ENCODE measurements at regions not wholly inside any gene's neighbourhood (a gene's known extent, or its start where the extent isn't known, plus 50 kb on each side); places are given as distances from the start of the nearest gene placed in this dataset.

- TF ChIP-seq ZBTB4 (CRISPR knock-in tag; IDR thresholded peaks at IDR 0.05; ENCODE audit: borderline replicate concordance), result no peak
- no peak for TF ChIP-seq ZFYVE20 (CRISPR knock-in tag; IDR thresholded peaks at IDR 0.05; ENCODE audit: borderline replicate concordance, low read depth)
- no peak for TF ChIP-seq KDM5B (CRISPR knock-in tag; IDR thresholded peaks at IDR 0.05; ENCODE audit: borderline replicate concordance)
These were observed 75.8 kb upstream of the CCDC91 start (continued) for GRCh38 chr12:28114488-28114887.

GRCh38 chr12:28121433-28121832, 68.8 kb upstream of the CCDC91 start:
- no peak for FAIRE-seq
- DNase-seq (ENCODE audit: low spot score), result no peak
- H3K27ac ChIP-seq (ENCODE audit: extremely low read length, insufficient read depth, low read length), result no peak overlapping the region
- no peaks in the 10 kb centered on the region for H3K9me3 ChIP-seq (ENCODE audit: low read length)
- WGBS (ENCODE audit: low lambda C conversion rate), result 3% methylated on average over 1 of the region's 1 CpG
- intact Hi-C loops (cut with micrococcal nuclease; ENCODE audit: unreplicated experiment) (no loop called here), in situ Hi-C loops (cut with HindIII; ENCODE audit: extremely low pct_ligation_motif_present, low pct_unique_long_range_greater_than_20kb) (no loop called here)
- no peak overlapping the region for H3K4me3 ChIP-seq (replicated peaks in 1 of 3; ENCODE audit: insufficient read depth in 1 of 3, low read depth in 2 of 3, low read length in 3 of 3)
- ChIA-PET CTCF (ENCODE audit: low intra/inter-chr PET ratio, low total read pairs) (no interaction called here), POLR2A (no interaction called here)
- BruUV-seq (replicated peaks), result no TSS peak
- no peak for ATAC-seq
- H3K36me3 ChIP-seq (replicated peaks in 1 of 2; ENCODE audit: control insufficient read depth in 1 of 2, insufficient read depth in 2 of 2, low read length in 2 of 2), result no peaks in the 10 kb centered on the region
- no peak overlapping the region for H2AFZ ChIP-seq (ENCODE audit: low read length)
- H4K20me1 ChIP-seq (ENCODE audit: insufficient read depth, low read length), result no peaks in the 10 kb centered on the region
- no peak overlapping the region for H3K4me2 ChIP-seq (ENCODE audit: low read depth, low read length)
- H3K9ac ChIP-seq (ENCODE audit: insufficient read depth, low read depth, low read length), result no peak overlapping the region
- H3K79me2 ChIP-seq (ENCODE audit: insufficient read depth, low read length), result no peaks in the 10 kb centered on the region
- H3K27me3 ChIP-seq (ENCODE audit: control insufficient read depth in 1 of 2, insufficient read depth in 2 of 2, low read length in 2 of 2), result no peaks in the 10 kb centered on the region
- H3K4me1 ChIP-seq (ENCODE audit: insufficient read depth, low read length), result no peaks in the 10 kb centered on the region
- TF ChIP-seq ZNF253 (CRISPR knock-in tag; IDR thresholded peaks at IDR 0.05; ENCODE audit: borderline replicate concordance), result no peak
- TF ChIP-seq ZNF615 (CRISPR knock-in tag; IDR thresholded peaks at IDR 0.05; ENCODE audit: borderline replicate concordance), result no peak
- no peak for TF ChIP-seq FIP1L1 (IDR thresholded peaks at IDR 0.05; ENCODE audit: borderline replicate concordance, insufficient read depth, low read depth, low read length)
- TF ChIP-seq KAT8 (CRISPR knock-in tag; IDR thresholded peaks at IDR 0.05), result no peak
- TF ChIP-seq ZMYM4 (CRISPR knock-in tag; IDR thresholded peaks at IDR 0.05), result no peak
- no peak for TF ChIP-seq ZNF337 (CRISPR knock-in tag; IDR thresholded peaks at IDR 0.05; ENCODE audit: borderline replicate concordance, low read depth)
- no peak for TF ChIP-seq NR3C1 (CRISPR knock-in tag; IDR thresholded peaks at IDR 0.05)
- TF ChIP-seq TGIF2 (CRISPR knock-in tag; IDR thresholded peaks at IDR 0.05), result no peak
- TF ChIP-seq ZSCAN9 (CRISPR knock-in tag; IDR thresholded peaks at IDR 0.05; ENCODE audit: borderline replicate concordance), result no peak
- TF ChIP-seq ZSCAN31 (CRISPR knock-in tag; IDR thresholded peaks at IDR 0.05; ENCODE audit: low read depth), result no peak
- TF ChIP-seq ZNF710 (CRISPR knock-in tag; IDR thresholded peaks at IDR 0.05; ENCODE audit: borderline replicate concordance), result no peak
- no peak for TF ChIP-seq ZNF580 (CRISPR knock-in tag; IDR thresholded peaks at IDR 0.05; ENCODE audit: borderline replicate concordance, low read depth)
- TF ChIP-seq CTCF (CRISPR knock-in tag; IDR thresholded peaks at IDR 0.05), result no peak
- no peak for TF ChIP-seq ZNF224 (CRISPR knock-in tag; IDR thresholded peaks at IDR 0.05)
- TF ChIP-seq NFKBIZ (CRISPR knock-in tag; IDR thresholded peaks at IDR 0.05), result no peak
